Epithelial cell of proximal tubule (primary cell): ENCODE measurements at regions not wholly inside any gene's neighbourhood (a gene's known extent, or its start where the extent isn't known, plus 50 kb on each side); places are given as distances from the start of the nearest gene placed in this dataset.

Source experiments
- DNase-seq: peaks from one replicate; pipeline ENCODE4 v3.0.0-alpha.2; 2011; ENCODE audit warnings: low read depth
- H3K4me3 ChIP-seq: 2 replicates; pipeline ENCODE4 v1.5.1; 2011; ENCODE audit warnings: low read depth, mild to moderate bottlenecking, low read length
- CTCF ChIP-seq: conservative IDR thresholded peaks from 2 replicates; pipeline ENCODE4 v1.5.1; 2012; ENCODE audit warnings: low read depth, mild to moderate bottlenecking, low read length

GRCh38 chr21:16424331-16424751 is 694.6 kb downstream of the USP25 start:
- H3K4me3 ChIP-seq, result peak overlapping the region; percentile 30
- no peak for DNase-seq
- TF ChIP-seq CTCF, result no peak

GRCh38 chr21:16425376-16425775 is 695.6 kb downstream of the USP25 start:
- no peak overlapping the region for H3K4me3 ChIP-seq
- no peak for TF ChIP-seq CTCF
- no peak for DNase-seq

- TF ChIP-seq CTCF, result no peak
- H3K4me3 ChIP-seq, result no peak overlapping the region
- no peak for DNase-seq
Measured at GRCh38 chr21:16426936-16427335, 697.2 kb downstream of the USP25 start.

- no peak for DNase-seq
- no peak for TF ChIP-seq CTCF
- H3K4me3 ChIP-seq, result no peak overlapping the region
Measured at GRCh38 chr21:16427587-16428087, 697.9 kb downstream of the USP25 start.

- TF ChIP-seq CTCF, result no peak
- DNase-seq, result no peak
- no peak overlapping the region for H3K4me3 ChIP-seq
Measured at GRCh38 chr21:16437586-16437985, 707.8 kb downstream of the USP25 start.

- TF ChIP-seq CTCF, result no peak
- no peak for DNase-seq
- H3K4me3 ChIP-seq, result no peak overlapping the region
Measured at GRCh38 chr21:16438761-16439160, 709.0 kb downstream of the USP25 start.

GRCh38 chr21:16441789-16442188 is 712.0 kb downstream of the USP25 start:
- H3K4me3 ChIP-seq, result no peak overlapping the region
- TF ChIP-seq CTCF, result no peak
- no peak for DNase-seq
